ENCODE measurements at regions not wholly inside any gene's neighbourhood (a gene's known extent, or its start where the extent isn't known, plus 50 kb on each side); places are given as distances from the start of the nearest gene placed in this dataset.

DNA sequence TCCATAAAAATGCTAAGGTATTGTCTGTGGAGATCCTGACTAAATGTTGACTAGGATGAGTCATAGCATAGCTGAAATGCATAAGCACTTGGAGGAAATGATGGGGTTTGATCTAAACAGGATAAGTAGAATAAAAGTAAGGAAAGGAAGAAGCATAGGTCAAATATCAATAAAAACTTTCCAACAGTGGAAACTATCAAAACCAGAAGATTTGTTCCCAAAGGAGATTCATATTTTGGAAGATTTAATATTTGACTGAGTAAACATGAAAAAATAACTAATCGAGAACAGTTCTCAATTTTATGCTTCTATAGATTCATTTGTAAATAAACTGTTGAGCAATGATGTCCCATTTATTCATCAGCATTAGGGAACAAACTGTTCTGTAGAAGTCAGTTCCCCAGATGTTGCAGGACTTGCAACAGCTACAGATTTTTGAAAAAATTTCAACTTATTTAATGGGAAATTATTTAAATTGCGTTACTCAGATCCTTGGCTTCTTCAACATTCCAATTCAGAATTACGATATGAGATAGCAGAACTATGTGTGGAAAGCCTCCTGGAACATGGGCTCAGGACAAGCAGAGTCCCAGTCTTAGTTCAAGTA lies 133.7 kb upstream of the TBX18 start:
- H3K27ac Mint-ChIP-seq: no peak overlapping the region
- no peaks in the 10 kb centered on the region for H3K36me3 Mint-ChIP-seq
- ChIA-PET CTCF (no interaction called here), POLR2A (no interaction called here)
- DNase-seq (ENCODE audit: low spot score) (no peak), ATAC-seq (no peak)
- H3K4me1 Mint-ChIP-seq: no peaks in the 10 kb centered on the region
- peaks cover 4% of the 10 kb centered on the region; the same call in 1 of the 2 replicates for H3K9me3 Mint-ChIP-seq
- no peak overlapping the region for H3K4me3 Mint-ChIP-seq
- TF ChIP-seq ZNF263 (CRISPR knock-in tag; IDR thresholded peaks at IDR 0.05; ENCODE audit: low read depth): no peak
- TF ChIP-seq CBFB (CRISPR knock-in tag; IDR thresholded peaks at IDR 0.05; ENCODE audit: low read depth): no peak
- TF ChIP-seq SMAD3 (CRISPR knock-in tag; IDR thresholded peaks at IDR 0.05; ENCODE audit: borderline replicate concordance): no peak
- TF ChIP-seq ZBTB43 (CRISPR knock-in tag; IDR thresholded peaks at IDR 0.05): no peak
- TF ChIP-seq, protein P1, sequence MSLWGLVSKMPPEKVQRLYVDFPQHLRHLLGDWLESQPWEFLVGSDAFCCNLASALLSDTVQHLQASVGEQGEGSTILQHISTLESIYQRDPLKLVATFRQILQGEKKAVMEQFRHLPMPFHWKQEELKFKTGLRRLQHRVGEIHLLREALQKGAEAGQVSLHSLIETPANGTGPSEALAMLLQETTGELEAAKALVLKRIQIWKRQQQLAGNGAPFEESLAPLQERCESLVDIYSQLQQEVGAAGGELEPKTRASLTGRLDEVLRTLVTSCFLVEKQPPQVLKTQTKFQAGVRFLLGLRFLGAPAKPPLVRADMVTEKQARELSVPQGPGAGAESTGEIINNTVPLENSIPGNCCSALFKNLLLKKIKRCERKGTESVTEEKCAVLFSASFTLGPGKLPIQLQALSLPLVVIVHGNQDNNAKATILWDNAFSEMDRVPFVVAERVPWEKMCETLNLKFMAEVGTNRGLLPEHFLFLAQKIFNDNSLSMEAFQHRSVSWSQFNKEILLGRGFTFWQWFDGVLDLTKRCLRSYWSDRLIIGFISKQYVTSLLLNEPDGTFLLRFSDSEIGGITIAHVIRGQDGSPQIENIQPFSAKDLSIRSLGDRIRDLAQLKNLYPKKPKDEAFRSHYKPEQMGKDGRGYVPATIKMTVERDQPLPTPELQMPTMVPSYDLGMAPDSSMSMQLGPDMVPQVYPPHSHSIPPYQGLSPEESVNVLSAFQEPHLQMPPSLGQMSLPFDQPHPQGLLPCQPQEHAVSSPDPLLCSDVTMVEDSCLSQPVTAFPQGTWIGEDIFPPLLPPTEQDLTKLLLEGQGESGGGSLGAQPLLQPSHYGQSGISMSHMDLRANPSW (CRISPR knock-in tag; conservative IDR thresholded peaks at IDR 0.05; ENCODE audit: low read depth): no peak
- H3K27me3 Mint-ChIP-seq (ENCODE audit: low read depth): no peaks in the 10 kb centered on the region

- H3K27ac Mint-ChIP-seq: no peak overlapping the region
- H3K27me3 Mint-ChIP-seq (ENCODE audit: low read depth): no peaks in the 10 kb centered on the region
- ATAC-seq: no peak
- H3K9me3 Mint-ChIP-seq: peaks cover 4% of the 10 kb centered on the region; the same call in 1 of the 2 replicates
- H3K4me1 Mint-ChIP-seq: no peaks in the 10 kb centered on the region
- TF ChIP-seq, protein P2, sequence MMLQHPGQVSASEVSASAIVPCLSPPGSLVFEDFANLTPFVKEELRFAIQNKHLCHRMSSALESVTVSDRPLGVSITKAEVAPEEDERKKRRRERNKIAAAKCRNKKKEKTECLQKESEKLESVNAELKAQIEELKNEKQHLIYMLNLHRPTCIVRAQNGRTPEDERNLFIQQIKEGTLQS (CRISPR knock-in tag; conservative IDR thresholded peaks at IDR 0.05): no peak
- TF ChIP-seq GABPB1 (CRISPR knock-in tag; IDR thresholded peaks at IDR 0.05): no peak
- TF ChIP-seq, protein P3, sequence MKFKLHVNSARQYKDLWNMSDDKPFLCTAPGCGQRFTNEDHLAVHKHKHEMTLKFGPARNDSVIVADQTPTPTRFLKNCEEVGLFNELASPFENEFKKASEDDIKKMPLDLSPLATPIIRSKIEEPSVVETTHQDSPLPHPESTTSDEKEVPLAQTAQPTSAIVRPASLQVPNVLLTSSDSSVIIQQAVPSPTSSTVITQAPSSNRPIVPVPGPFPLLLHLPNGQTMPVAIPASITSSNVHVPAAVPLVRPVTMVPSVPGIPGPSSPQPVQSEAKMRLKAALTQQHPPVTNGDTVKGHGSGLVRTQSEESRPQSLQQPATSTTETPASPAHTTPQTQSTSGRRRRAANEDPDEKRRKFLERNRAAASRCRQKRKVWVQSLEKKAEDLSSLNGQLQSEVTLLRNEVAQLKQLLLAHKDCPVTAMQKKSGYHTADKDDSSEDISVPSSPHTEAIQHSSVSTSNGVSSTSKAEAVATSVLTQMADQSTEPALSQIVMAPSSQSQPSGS (CRISPR knock-in tag; IDR thresholded peaks at IDR 0.05; ENCODE audit: borderline replicate concordance, low read depth): no peak
- TF ChIP-seq RELA (CRISPR knock-in tag; IDR thresholded peaks at IDR 0.05; ENCODE audit: borderline replicate concordance): no peak
- no peak for TF ChIP-seq FOXJ3 (CRISPR knock-in tag; IDR thresholded peaks at IDR 0.05; ENCODE audit: borderline replicate concordance)
- TF ChIP-seq NR1H2 (CRISPR knock-in tag; IDR thresholded peaks at IDR 0.05): no peak
- no peak for TF ChIP-seq TEAD4 (CRISPR knock-in tag; IDR thresholded peaks at IDR 0.05)
- no peak for TF ChIP-seq SOX15 (CRISPR knock-in tag; IDR thresholded peaks at IDR 0.05)
- TF ChIP-seq EMX1 (CRISPR knock-in tag; IDR thresholded peaks at IDR 0.05): no peak
- no peak for TF ChIP-seq PREB (CRISPR knock-in tag; IDR thresholded peaks at IDR 0.05; ENCODE audit: borderline replicate concordance)
- TF ChIP-seq, protein P4, sequence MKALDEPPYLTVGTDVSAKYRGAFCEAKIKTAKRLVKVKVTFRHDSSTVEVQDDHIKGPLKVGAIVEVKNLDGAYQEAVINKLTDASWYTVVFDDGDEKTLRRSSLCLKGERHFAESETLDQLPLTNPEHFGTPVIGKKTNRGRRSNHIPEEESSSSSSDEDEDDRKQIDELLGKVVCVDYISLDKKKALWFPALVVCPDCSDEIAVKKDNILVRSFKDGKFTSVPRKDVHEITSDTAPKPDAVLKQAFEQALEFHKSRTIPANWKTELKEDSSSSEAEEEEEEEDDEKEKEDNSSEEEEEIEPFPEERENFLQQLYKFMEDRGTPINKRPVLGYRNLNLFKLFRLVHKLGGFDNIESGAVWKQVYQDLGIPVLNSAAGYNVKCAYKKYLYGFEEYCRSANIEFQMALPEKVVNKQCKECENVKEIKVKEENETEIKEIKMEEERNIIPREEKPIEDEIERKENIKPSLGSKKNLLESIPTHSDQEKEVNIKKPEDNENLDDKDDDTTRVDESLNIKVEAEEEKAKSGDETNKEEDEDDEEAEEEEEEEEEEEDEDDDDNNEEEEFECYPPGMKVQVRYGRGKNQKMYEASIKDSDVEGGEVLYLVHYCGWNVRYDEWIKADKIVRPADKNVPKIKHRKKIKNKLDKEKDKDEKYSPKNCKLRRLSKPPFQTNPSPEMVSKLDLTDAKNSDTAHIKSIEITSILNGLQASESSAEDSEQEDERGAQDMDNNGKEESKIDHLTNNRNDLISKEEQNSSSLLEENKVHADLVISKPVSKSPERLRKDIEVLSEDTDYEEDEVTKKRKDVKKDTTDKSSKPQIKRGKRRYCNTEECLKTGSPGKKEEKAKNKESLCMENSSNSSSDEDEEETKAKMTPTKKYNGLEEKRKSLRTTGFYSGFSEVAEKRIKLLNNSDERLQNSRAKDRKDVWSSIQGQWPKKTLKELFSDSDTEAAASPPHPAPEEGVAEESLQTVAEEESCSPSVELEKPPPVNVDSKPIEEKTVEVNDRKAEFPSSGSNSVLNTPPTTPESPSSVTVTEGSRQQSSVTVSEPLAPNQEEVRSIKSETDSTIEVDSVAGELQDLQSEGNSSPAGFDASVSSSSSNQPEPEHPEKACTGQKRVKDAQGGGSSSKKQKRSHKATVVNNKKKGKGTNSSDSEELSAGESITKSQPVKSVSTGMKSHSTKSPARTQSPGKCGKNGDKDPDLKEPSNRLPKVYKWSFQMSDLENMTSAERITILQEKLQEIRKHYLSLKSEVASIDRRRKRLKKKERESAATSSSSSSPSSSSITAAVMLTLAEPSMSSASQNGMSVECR (CRISPR knock-in tag; IDR thresholded peaks at IDR 0.05; ENCODE audit: borderline replicate concordance): no peak
- TF ChIP-seq NFYB (CRISPR knock-in tag; conservative IDR thresholded peaks at IDR 0.05; ENCODE audit: low read depth): no peak
- no peak for TF ChIP-seq ELF4 (CRISPR knock-in tag; IDR thresholded peaks at IDR 0.05; ENCODE audit: low read depth)
- ChIA-PET CTCF (no interaction called here), POLR2A (no interaction called here)
- no peaks in the 10 kb centered on the region for H3K36me3 Mint-ChIP-seq
- H3K4me3 Mint-ChIP-seq: no peak overlapping the region
- DNase-seq (ENCODE audit: low spot score): no peak
Measured at GRCh38 chr6:84897011-84897410, 132.6 kb upstream of the TBX18 start.

All from WTC11 (cell line).